Caco-2 (cell line): ENCODE measurements at regions not wholly inside any gene's neighbourhood (a gene's known extent, or its start where the extent isn't known, plus 50 kb on each side); places are given as distances from the start of the nearest gene placed in this dataset.

Source experiments
- BruUV-seq: library from RNA; stranded (reverse); fragments of 400-500 nt; replicated peaks from 2 replicates; lab custom pipeline; 2021; lab: Mats Ljungman, UMichigan
- CTCF ChIA-PET: fragments of 300-600 bp; sonication (Branson Sonifier 250); formaldehyde crosslinking; loops from one replicate; lab custom pipeline; 2022; ENCODE audit warnings: antibody characterized with exemption; lab: Charles Lee
- POLR2A ChIA-PET: fragments of 300-600 bp; sonication (Branson Sonifier 250); formaldehyde crosslinking; loops from one replicate; lab custom pipeline; 2022; ENCODE audit warnings: antibody characterized with exemption; lab: Charles Lee
- DNase-seq, 2 experiments: peaks; one replicate each; pipeline versions ENCODE4 v3.0.0 to v3.0.0-alpha.2; 2020 to 2022
- H3K27me3 ChIP-seq: replicated peaks from 2 replicates; pipeline ENCODE4 v1.6.0; 2011; ENCODE audit warnings: low read length; ENCODE audit not compliant: control insufficient read depth, insufficient read depth
- H3K36me3 ChIP-seq: 2 replicates; pipeline ENCODE4 v1.5.1; 2011; ENCODE audit warnings: low read length; ENCODE audit not compliant: control insufficient read depth, insufficient read depth
- H3K4me1 ChIP-seq: fragments of 250-450 bp; sonication (Bioruptor Pico); 2 replicates; pipeline ENCODE4 v1.5.1; 2020; ENCODE audit warnings: mild to moderate bottlenecking
- H3K4me3 ChIP-seq: 2 replicates; pipeline ENCODE4 v1.5.1; 2011; ENCODE audit warnings: low read depth, mild to moderate bottlenecking, control low read depth, low read length
- H3K9me3 ChIP-seq: fragments of 250-450 bp; sonication (Bioruptor Pico); 2 replicates; pipeline ENCODE4 v1.5.1; 2020; ENCODE audit warnings: mild to moderate bottlenecking, moderate library complexity
- H3K27ac Mint-ChIP-seq: one replicate; pipeline ENCODE4 v1.8.0; 2022; ENCODE audit warnings: mixed read lengths; ENCODE audit not compliant: unreplicated experiment
- H3K27me3 Mint-ChIP-seq: one replicate; pipeline ENCODE4 v1.8.0; 2022; ENCODE audit warnings: mixed read lengths; ENCODE audit not compliant: insufficient read depth, unreplicated experiment
- H3K36me3 Mint-ChIP-seq: one replicate; pipeline ENCODE4 v1.8.0; 2022; ENCODE audit warnings: mild to moderate bottlenecking, mixed read lengths; ENCODE audit not compliant: insufficient read depth, unreplicated experiment
- H3K4me1 Mint-ChIP-seq: one replicate; pipeline ENCODE4 v1.8.0; 2022; ENCODE audit warnings: low read depth, mixed read lengths; ENCODE audit not compliant: unreplicated experiment
- H3K4me3 Mint-ChIP-seq: one replicate; pipeline ENCODE4 v1.8.0; 2022; ENCODE audit warnings: mild to moderate bottlenecking, moderate library complexity, mixed read lengths; ENCODE audit not compliant: unreplicated experiment
- H3K9me3 Mint-ChIP-seq: one replicate; pipeline ENCODE4 v1.8.0; 2022; ENCODE audit warnings: mixed read lengths; ENCODE audit not compliant: unreplicated experiment
- CTCF ChIP-seq, 2 experiments: fragments of 200-600 bp in 1 of 2; IDR thresholded peaks; 1 replicate in 1 of 2; 2 replicates in 1 of 2; pipeline versions ENCODE4 v1.5.1 to v1.8.0; 2011 to 2022; ENCODE audit warnings: antibody characterized with exemption in 1 of 2, control low read depth in 1 of 2, inconsistent platforms in 1 of 2, low read depth in 1 of 2, low read length in 1 of 2, mild to moderate bottlenecking in 1 of 2, moderate library complexity in 1 of 2; ENCODE audit not compliant: insufficient read depth in 1 of 2, severe bottlenecking in 1 of 2, unreplicated experiment in 1 of 2
- intact Hi-C: fragments of 100-400 bp; cut with micrococcal nuclease; formaldehyde crosslinking; loops from one replicate; pipeline ENCODE4 v1.10.0; 2022; ENCODE audit not compliant: unreplicated experiment

GRCh38 chr20:60400567-60400966 is 442.3 kb downstream of the CDH26 start:
- BruUV-seq, result no TSS peak
- no peak overlapping the region for H3K4me3 ChIP-seq
- Mint-ChIP-seq H3K4me1 (no peaks in the 10 kb centered on the region), H3K9me3 (no peaks in the 10 kb centered on the region), H3K27me3 (peaks cover 23% of the 10 kb centered on the region), H3K36me3 (no peaks in the 10 kb centered on the region), H3K4me3 (no peak overlapping the region), H3K27ac (no peak overlapping the region)
- TF ChIP-seq CTCF (IDR thresholded peaks at IDR 0.05; ENCODE audit: insufficient read depth in 1 of 2, low read depth in 1 of 2, low read length in 1 of 2, severe bottlenecking in 1 of 2, unreplicated experiment in 1 of 2), result no peak
- peaks cover 10% of the 10 kb centered on the region; the same call in 1 of the 2 replicates for H3K9me3 ChIP-seq
- intact Hi-C loops, result loop anchor here (1.0 kb wide), 1 partner anchor 16 kb away; no protein-coding TSS in a partner anchor
- no peaks in the 10 kb centered on the region for H3K27me3 ChIP-seq
- no peak for DNase-seq
- H3K4me1 ChIP-seq, result no peaks in the 10 kb centered on the region
- H3K36me3 ChIP-seq, result no peaks in the 10 kb centered on the region
- POLR2A ChIA-PET, result interaction anchor here (0.6 kb wide), 1 partner anchor 1982 kb away, joined by 4 read pairs; no protein-coding TSS in a partner anchor
- CTCF ChIA-PET, result no interaction called here

GRCh38 chr20:60402189-60403058 is 444.2 kb downstream of the CDH26 start:
- Histone ChIP-seq H3K4me3 (no peak overlapping the region), H3K9me3 (peaks cover 10% of the 10 kb centered on the region; the same call in 1 of the 2 replicates), H3K36me3 (no peaks in the 10 kb centered on the region), H3K27me3 (no peaks in the 10 kb centered on the region), H3K4me1 (no peaks in the 10 kb centered on the region)
- intact Hi-C loops, result no loop called here
- H3K4me3 Mint-ChIP-seq, result no peak overlapping the region
- H3K27ac Mint-ChIP-seq, result no peak overlapping the region
- no peaks in the 10 kb centered on the region for H3K36me3 Mint-ChIP-seq
- no TSS peak for BruUV-seq
- H3K27me3 Mint-ChIP-seq, result peaks cover 16% of the 10 kb centered on the region
- H3K4me1 Mint-ChIP-seq, result no peaks in the 10 kb centered on the region
- no peaks in the 10 kb centered on the region for H3K9me3 Mint-ChIP-seq
- POLR2A ChIA-PET, result no interaction called here
- CTCF ChIA-PET, result interaction anchor here (1.2 kb wide), 1 partner anchor 345 kb away, joined by 5 read pairs; no protein-coding TSS in a partner anchor
- no peak for DNase-seq
- no peak for TF ChIP-seq CTCF (IDR thresholded peaks at IDR 0.05; ENCODE audit: insufficient read depth in 1 of 2, low read depth in 1 of 2, low read length in 1 of 2, severe bottlenecking in 1 of 2, unreplicated experiment in 1 of 2)

GRCh38 chr20:60403105-60403741 is 445.0 kb downstream of the CDH26 start:
- Mint-ChIP-seq H3K4me3 (no peak overlapping the region), H3K4me1 (no peaks in the 10 kb centered on the region), H3K27me3 (peaks cover 13% of the 10 kb centered on the region), H3K9me3 (no peaks in the 10 kb centered on the region), H3K36me3 (no peaks in the 10 kb centered on the region), H3K27ac (no peak overlapping the region)
- H3K27me3 ChIP-seq, result no peaks in the 10 kb centered on the region
- H3K9me3 ChIP-seq, result peaks cover 10% of the 10 kb centered on the region; the same call in 1 of the 2 replicates
- no peak overlapping the region for H3K4me3 ChIP-seq
- no peak for DNase-seq
- CTCF ChIA-PET, result no interaction called here
- H3K36me3 ChIP-seq, result no peaks in the 10 kb centered on the region
- TF ChIP-seq CTCF (IDR thresholded peaks at IDR 0.05; ENCODE audit: insufficient read depth in 1 of 2, low read depth in 1 of 2, low read length in 1 of 2, severe bottlenecking in 1 of 2, unreplicated experiment in 1 of 2), result no peak
- intact Hi-C loops, result no loop called here
- no TSS peak for BruUV-seq
- POLR2A ChIA-PET, result no interaction called here
- H3K4me1 ChIP-seq, result no peaks in the 10 kb centered on the region
